ENCODE measurements at regions not wholly inside any gene's neighbourhood (a gene's known extent, or its start where the extent isn't known, plus 50 kb on each side); places are given as distances from the start of the nearest gene placed in this dataset.

GRCh38 chr1:234533975-234534876 lies 55.2 kb upstream of the TARBP1 start:
- TF ChIP-seq, protein P1, sequence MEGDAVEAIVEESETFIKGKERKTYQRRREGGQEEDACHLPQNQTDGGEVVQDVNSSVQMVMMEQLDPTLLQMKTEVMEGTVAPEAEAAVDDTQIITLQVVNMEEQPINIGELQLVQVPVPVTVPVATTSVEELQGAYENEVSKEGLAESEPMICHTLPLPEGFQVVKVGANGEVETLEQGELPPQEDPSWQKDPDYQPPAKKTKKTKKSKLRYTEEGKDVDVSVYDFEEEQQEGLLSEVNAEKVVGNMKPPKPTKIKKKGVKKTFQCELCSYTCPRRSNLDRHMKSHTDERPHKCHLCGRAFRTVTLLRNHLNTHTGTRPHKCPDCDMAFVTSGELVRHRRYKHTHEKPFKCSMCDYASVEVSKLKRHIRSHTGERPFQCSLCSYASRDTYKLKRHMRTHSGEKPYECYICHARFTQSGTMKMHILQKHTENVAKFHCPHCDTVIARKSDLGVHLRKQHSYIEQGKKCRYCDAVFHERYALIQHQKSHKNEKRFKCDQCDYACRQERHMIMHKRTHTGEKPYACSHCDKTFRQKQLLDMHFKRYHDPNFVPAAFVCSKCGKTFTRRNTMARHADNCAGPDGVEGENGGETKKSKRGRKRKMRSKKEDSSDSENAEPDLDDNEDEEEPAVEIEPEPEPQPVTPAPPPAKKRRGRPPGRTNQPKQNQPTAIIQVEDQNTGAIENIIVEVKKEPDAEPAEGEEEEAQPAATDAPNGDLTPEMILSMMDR (IDR thresholded peaks at IDR 0.05): no peak
- no peak for TF ChIP-seq EZH2 (IDR thresholded peaks at IDR 0.05)
